GM23248 (cell line): ENCODE measurements at regions not wholly inside any gene's neighbourhood (a gene's known extent, or its start where the extent isn't known, plus 50 kb on each side); places are given as distances from the start of the nearest gene placed in this dataset.

Source experiments
- EZH2 ChIP-seq: fragments of 200-600 bp; sonication (generic); IDR thresholded peaks from 2 replicates; pipeline ENCODE4 v1.6.1; 2018; ENCODE audit warnings: antibody characterized with exemption, mild to moderate bottlenecking; ENCODE audit not compliant: insufficient read depth, poor library complexity, severe bottlenecking
- EZH2phosphoT487 ChIP-seq: fragments of 200-600 bp; sonication (generic); IDR thresholded peaks from 2 replicates; pipeline ENCODE4 v1.6.1; 2018; ENCODE audit warnings: antibody characterized with exemption, moderate library complexity, mild to moderate bottlenecking, low read depth; ENCODE audit not compliant: insufficient read depth

- TF ChIP-seq EZH2: no peak
- TF ChIP-seq EZH2phosphoT487: no peak
These were observed 737.6 kb upstream of the CHRM3 start for GRCh38 chr1:238648751-238649150.
